Esophagus muscularis mucosa (tissue), 3 donors: ENCODE measurements at regions not wholly inside any gene's neighbourhood (a gene's known extent, or its start where the extent isn't known, plus 50 kb on each side); places are given as distances from the start of the nearest gene placed in this dataset.

ENCODE experiments used
- CTCF ChIP-seq, 3 experiments: fragments of 200-600 bp in 2 of 3; fragments of 450-650 bp in 1 of 3; sonication (generic) in 2 of 3; IDR thresholded peaks; one replicate each; pipeline ENCODE4 v1.5.1; 2017 to 2019; ENCODE audit warnings: antibody characterized with exemption in 3 of 3, mild to moderate bottlenecking in 2 of 3, moderate library complexity in 1 of 3
- EP300 ChIP-seq: sonication (generic); formaldehyde crosslinking; IDR thresholded peaks from one replicate; pipeline ENCODE4 v1.6.1; 2017; ENCODE audit warnings: antibody characterized with exemption

- no peak for TF ChIP-seq EP300
- no peak for TF ChIP-seq CTCF (IDR thresholded peaks at IDR 0.05)
Measured at GRCh38 chr5:2123874-2124273, 241.1 kb upstream of the IRX4 start.
